ENCODE measurements at regions not wholly inside any gene's neighbourhood (a gene's known extent, or its start where the extent isn't known, plus 50 kb on each side); places are given as distances from the start of the nearest gene placed in this dataset.

DNA sequence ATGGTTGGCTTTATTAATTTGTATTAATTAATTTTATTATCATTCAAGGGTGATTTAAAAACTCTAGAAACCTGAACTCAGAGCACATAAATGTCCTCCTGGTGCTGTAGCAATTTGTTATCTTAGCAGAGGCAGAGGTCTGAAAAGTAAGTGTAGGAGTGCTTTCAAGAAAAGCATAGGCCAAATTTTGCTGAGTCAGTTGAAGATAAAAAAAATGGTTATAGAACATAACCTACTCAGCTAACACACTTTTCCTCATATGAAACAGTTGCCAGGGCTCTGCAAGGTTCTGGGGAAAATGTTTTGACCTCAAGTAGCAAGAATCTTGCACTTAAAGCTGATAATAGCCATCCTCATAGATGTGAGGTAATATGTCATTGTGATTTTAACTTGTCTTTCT lies 53.5 kb upstream of the CHODL start:
- no peak for DNase-seq

DNA sequence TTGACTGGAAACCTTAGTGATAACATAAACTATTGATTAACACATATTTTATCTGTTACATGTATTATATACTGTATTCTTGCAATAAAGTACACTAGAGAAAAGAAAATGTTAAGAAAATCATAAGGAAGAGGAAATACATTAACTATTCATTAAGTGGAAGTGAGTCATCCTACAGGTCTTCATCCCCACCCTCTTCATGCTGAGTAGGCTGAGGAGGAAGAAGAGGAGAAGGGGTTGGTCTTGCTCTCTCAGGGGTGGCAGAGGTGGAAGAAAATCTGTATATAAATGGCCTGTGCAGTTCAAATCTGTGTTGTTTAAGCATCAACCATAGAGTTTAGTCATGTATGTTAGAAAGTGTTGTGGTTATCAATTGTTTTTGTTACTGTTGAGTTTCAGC lies 66.1 kb upstream of the CHODL start:
- DNase-seq, result no peak

DNA sequence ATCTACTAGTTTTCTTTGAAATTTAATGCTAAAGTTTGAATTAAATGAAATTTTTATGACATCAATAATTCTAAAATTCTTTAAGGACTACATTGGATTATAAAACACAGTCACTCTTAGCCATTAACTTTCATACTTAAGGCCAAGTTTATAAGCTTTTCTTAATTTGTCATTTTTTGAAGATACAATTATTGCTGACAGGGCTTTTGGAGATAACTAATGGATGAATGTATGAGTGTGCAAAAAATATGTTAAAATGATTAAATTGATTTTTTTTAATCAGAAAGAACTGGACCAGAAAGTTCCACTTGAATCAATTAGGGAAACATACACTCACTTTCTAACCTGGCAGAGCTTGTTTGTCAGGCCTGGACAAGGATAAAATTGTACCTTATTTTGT lies 70.3 kb upstream of the CHODL start:
- DNase-seq, result no peak

- no peak for DNase-seq
Measured at GRCh38 chr21:18170829-18171228, 73.8 kb upstream of the CHODL start.

DNA sequence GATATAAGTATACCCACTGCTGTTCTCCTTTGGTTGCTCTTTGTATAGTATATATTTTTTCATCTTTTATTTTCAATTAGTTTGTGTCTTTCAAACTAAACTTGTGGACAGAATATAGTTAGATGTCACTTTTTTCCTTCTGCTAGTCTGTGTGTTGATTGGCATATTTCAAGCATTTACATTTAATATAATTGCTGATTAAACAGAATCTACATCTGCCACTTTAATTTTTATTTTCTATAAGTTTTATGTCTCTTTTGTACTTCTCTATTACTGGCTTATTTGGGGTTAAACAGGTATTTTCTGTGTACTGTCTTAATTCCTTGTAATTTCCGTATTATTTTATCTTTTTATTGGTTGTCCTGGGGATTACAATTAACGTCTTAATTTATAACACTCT lies 74.4 kb upstream of the CHODL start:
- DNase-seq, result no peak

- DNase-seq, result no peak
Measured at GRCh38 chr21:18168108-18168507, 76.5 kb upstream of the CHODL start.

DNA sequence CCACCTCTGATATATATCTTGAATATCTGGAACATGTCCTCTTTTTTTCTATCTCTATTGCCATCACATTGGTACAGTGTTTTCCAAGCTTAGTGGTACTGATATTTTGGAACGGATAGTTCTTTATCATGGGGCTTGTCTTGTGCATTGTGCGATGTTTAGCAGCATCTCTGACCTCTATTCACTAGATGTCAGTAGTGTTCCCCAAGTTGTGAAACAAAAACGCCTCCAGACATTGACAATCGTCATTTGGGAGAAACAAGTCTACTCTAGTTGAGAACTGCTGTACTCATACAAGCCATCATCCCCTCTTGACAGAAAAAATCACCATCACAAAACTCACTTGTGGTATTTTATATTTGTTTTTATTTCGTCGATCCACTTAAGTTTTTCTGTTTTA lies 79.7 kb upstream of the CHODL start:
- DNase-seq, result no peak

DNA sequence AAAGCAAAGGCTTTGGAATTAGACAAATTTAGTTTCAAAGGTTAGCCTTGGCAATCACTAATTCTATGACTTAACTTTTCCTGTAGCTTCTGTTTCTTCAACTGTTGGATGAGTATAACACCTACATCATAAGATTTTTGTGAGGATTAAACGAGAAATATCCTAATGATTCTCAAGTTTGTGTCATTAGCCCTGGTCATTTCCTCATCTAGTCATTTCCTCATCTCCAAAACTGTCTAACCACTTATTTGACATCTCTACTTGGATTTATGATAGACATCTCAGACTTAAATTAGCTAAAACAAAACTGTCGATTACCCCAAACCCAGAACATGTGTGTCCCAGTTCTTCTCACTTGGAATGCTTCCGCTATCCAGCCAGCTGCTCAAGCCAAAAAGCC lies 80.2 kb upstream of the CHODL start:
- no peak for DNase-seq

DNA sequence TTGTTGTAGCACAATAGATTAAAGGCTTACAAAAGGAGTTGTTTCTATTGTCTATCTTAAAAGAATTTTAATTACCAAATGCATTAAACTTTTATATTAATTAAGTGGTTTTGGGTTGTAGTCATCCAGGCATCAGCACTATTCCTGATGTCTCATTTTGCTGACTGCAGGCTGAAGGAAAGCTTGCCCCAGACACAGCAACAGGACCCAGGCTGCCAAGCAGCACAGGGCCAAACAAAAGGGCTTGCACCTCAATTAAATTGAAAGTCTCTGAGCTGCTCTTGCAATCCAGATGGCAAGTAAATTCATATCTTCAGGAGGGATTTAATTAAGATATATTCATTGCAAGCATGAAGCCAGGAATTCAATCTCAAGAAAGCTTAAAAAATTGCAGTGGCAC lies 80.7 kb upstream of the CHODL start:
- no peak for DNase-seq

GRCh38 chr21:18161841-18162240 lies 82.8 kb upstream of the CHODL start:
- no peak for DNase-seq

DNA sequence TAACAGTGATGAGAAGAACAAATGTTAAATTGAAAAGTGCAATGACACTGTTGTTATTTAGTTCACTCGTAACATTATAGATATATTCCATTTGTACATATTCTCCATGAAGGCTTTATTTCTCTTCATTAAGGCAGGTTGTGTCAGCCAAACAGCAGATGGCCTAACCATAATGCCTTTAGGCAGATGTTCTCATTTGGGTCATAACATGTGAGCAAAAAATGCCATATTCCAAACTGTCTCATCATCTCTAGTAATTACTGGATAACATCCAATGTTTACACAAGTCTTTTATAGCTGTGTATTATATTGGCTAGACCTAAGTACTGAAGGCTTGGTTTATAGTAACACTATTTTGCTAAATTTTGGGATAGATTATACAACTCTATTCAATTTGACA lies 87.2 kb upstream of the CHODL start:
- no peak for DNase-seq

GRCh38 chr21:18155508-18156193 lies 89.0 kb upstream of the CHODL start:
- no peak for DNase-seq

- DNase-seq, result no peak
Measured at GRCh38 chr21:18153063-18153462, 91.6 kb upstream of the CHODL start.

- no peak for DNase-seq
Measured at GRCh38 chr21:18152371-18152770, 92.3 kb upstream of the CHODL start.

GRCh38 chr21:18151046-18151445 lies 93.6 kb upstream of the CHODL start:
- DNase-seq, result no peak

DNA sequence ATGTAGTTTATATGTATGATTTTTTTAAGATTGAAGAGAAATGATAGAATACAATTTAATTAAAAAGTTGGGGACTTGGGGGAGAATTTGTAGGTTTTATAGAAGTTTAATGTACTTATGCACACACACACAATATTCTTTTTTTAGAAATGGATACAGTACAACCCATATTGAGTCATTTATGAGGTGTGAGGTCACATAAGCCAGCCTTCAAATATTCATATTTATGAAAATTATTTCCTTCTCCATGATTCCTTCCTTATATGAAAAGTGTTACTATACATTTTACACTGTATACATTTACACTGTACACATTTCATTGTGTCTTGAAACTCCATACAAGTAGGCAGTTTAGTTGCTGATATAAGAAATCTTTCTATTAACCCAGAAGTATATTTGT lies 96.2 kb upstream of the CHODL start:
- no peak for DNase-seq

DNA sequence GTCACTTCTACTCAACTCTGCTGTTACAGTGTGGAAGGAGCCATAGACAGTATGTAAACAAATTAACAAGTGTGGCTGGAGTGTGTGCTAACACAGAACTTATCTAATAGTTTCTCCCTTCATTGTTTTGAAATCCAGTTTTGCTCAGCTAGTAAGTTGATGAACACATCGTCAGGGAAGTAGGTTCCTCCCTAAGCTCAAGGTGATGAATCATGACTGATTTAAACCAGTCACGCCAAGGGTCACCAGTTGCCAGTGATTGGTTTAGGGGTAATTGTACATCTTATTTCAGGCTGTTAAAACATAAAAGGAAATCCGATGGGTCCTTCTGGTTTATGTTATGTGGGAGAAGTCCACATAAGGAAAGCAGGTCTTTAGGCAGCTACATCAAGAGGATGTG lies 97.0 kb upstream of the CHODL start:
- no peak for DNase-seq

- no peak for DNase-seq
Measured at GRCh38 chr21:18146820-18147219, 97.8 kb upstream of the CHODL start.

GRCh38 chr21:18144339-18144738 lies 100.3 kb upstream of the CHODL start:
- DNase-seq, result no peak

DNA sequence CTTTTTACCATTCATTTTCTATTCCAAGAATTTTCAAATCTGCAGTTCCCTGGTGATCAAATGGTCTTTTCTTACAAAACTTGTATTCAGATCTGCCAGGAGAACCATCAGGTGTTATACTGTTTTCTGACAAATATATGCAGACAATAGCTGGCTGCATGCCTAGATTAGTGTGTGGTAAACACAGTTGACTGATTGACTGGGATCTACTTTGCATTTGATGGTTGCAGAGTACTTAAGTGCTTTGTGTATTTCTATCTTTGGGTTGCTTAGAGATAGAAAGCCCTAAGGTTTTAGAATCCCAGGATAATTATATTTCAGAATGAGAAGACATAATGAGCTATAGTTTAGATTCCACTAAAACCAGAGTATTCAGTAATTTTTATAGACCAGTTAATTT lies 102.0 kb upstream of the CHODL start:
- DNase-seq, result no peak

DNA sequence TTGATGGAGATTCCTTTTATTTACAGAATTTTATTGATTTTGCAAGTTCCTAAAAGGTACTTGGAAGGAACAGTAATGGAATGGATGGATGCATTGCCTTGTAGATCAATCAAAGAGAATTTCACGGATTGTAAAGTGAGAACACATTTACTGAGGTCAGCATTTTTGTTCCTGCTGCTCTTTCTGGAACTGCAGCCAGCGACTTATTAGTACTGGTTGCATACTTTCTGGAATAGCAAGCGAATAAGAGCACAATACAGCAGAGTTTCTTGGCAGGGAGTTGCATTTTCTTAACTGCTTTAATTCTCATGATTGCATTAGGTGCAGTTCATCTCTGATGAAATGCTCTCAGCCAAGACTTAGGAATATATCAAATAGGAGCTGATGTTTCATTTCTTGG lies 106.1 kb upstream of the CHODL start:
- no peak for DNase-seq

DNA sequence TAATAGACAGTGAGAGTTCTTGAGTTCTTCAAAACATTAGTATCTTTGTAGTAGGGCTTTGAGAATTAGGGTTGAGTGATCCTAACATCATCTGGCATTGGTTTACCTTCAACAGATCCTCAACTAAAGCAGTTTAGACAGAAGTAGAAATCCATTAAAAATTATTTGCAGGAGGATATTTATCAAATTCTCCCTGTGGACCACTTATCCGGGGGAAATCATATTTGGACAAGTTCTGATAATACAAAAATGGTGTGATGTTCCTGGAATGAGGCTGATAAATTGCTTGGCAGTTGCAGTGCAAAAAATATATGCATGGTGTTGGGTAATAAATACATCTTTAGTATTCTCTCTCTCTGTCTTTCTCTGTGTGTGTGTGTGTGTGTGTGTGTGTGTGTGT lies 115.1 kb upstream of the CHODL start:
- DNase-seq, result no peak

- DNase-seq, result no peak
Measured at GRCh38 chr21:18118566-18118965, 126.1 kb upstream of the CHODL start.

DNA sequence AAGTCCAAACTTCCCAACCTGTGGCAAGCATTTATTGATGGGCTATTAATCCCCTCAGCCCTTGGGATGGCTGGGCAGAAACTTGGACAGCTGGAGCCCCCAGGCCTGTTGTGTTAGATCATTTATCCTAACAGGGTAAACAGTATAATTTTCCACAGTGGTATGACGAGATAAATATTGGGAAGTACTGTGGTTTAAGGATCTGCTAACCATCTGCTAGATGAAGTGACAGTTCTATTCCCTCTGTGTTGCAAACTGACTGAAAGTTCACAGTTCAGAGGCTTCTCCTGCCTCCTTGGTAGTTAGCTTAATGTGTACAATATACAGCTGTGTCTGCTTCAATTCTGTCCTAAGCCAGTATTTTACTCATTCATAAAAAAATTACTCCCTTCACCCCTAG lies 127.5 kb upstream of the CHODL start:
- no peak for DNase-seq

GRCh38 chr21:18114810-18115209 lies 129.8 kb upstream of the CHODL start:
- DNase-seq, result no peak

DNA sequence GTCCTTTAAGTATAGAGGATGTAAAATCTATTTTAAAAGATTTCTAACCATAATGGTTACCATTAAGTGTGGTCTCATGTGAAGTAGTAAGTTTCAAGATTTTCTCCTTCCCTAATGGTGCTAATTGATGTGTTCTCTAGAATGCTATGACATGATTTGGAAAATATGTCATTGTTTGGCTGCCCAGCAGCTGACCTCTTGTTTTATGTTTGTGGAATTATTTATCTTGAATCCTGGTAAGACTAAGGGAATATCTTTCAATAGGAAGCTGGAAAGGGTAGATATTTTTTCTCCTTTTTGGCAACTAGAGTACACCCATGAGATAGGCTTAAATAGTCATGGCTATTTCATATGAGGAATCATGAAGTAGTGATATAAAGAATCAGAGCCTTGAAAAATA lies 139.8 kb upstream of the CHODL start:
- no peak for DNase-seq
